Uterus (tissue), 2 donors: ENCODE measurements at regions not wholly inside any gene's neighbourhood (a gene's known extent, or its start where the extent isn't known, plus 50 kb on each side); places are given as distances from the start of the nearest gene placed in this dataset.

ENCODE experiments used
- CTCF ChIP-seq, 4 experiments: fragments of 200-600 bp in 2 of 4; fragments of 450-650 bp in 2 of 4; sonication (generic) in 2 of 4; IDR thresholded peaks; one replicate each; pipeline ENCODE4 v1.5.1; 2016 to 2019; ENCODE audit warnings: antibody characterized with exemption in 4 of 4, mild to moderate bottlenecking in 2 of 4, moderate library complexity in 1 of 4
- POLR2A ChIP-seq, 2 donors: fragments of 450-650 bp; IDR thresholded peaks; one replicate each; pipeline ENCODE4 v1.6.1; 2016; ENCODE audit warnings: antibody characterized with exemption in 2 of 2, mild to moderate bottlenecking in 1 of 2, moderate library complexity in 1 of 2

GRCh38 chr14:85172290-85172689 lies 357.7 kb upstream of the FLRT2 start:
- TF ChIP-seq CTCF (IDR thresholded peaks at IDR 0.05) (no peak), POLR2A (IDR thresholded peaks at IDR 0.05) (no peak)
